Body of pancreas (tissue), 4 donors: ENCODE measurements at regions not wholly inside any gene's neighbourhood (a gene's known extent, or its start where the extent isn't known, plus 50 kb on each side); places are given as distances from the start of the nearest gene placed in this dataset.

Source experiments
- CTCF ChIP-seq, 7 experiments: fragments of 450-650 bp in 4 of 7; fragments of 200-600 bp in 3 of 7; sonication (generic) in 3 of 7; IDR thresholded peaks; one replicate each; pipeline ENCODE4 v1.5.1; 2016 to 2019; ENCODE audit warnings: antibody characterized with exemption in 7 of 7
- POLR2A ChIP-seq, 3 donors: fragments of 450-650 bp; IDR thresholded peaks; one replicate each; pipeline ENCODE4 v1.6.1; 2016; ENCODE audit warnings: antibody characterized with exemption in 3 of 3, mild to moderate bottlenecking in 2 of 3

GRCh38 chr3:43786526-43787305 is 96.0 kb downstream of the ABHD5 start:
- TF ChIP-seq CTCF (IDR thresholded peaks at IDR 0.05) (no peak), POLR2A (IDR thresholded peaks at IDR 0.05) (no peak)
